ENCODE measurements at regions not wholly inside any gene's neighbourhood (a gene's known extent, or its start where the extent isn't known, plus 50 kb on each side); places are given as distances from the start of the nearest gene placed in this dataset.

DNA sequence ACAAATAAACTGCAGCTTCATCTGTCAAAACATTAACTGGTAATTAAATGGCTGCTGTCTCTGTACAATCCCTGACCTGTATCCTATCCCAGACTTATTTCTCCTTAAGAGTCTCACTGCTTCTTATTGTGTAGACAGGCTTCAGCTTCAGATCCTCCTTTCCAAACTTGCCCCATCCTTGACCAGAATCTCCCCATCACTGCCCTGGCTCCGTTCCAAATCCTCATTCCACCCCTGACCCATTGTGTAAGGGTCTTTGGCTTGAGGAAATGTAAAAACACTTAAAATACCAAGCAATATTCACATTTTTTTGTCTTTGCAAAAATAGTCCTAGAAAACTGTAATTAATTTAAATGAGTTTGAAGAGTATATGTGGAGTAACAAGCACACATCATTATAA is 152.6 kb upstream of the VEGFC start:
- ChIA-PET CTCF (no interaction called here), POLR2A (no interaction called here)
- no peaks in the 10 kb centered on the region for H3K36me3 ChIP-seq (ENCODE audit: control insufficient read depth, insufficient read depth, low read length)
- TF ChIP-seq CTCF (IDR thresholded peaks at IDR 0.05; ENCODE audit: insufficient read depth, low read depth, low read length) = no peak
- no peak for DNase-seq (ENCODE audit: low read depth)
- no peak overlapping the region for H3K4me3 ChIP-seq (ENCODE audit: low read depth, low read length)
- H3K27me3 ChIP-seq (ENCODE audit: control insufficient read depth, insufficient read depth, low read length) = no peaks in the 10 kb centered on the region

DNA sequence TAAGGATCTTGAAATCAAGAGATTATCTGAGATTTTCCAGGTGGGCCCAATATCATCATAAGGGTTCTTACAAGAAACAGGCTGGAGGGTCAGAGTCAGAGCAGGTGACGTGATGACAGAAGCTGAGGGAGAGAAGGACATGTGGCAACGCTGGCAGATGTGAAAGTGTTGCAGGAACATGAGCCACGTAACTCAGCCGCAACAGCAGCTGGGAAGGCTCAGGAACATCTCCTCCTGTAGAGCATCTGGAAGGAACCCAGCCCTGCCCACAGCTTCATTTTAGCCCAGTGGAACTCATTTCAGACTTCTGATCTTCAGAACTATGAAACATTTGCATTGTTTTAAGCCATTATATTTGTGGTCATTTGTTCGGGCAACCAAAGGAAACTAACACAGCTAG is 156.3 kb upstream of the VEGFC start:
- no peak for DNase-seq (ENCODE audit: low read depth)
- no peaks in the 10 kb centered on the region for H3K27me3 ChIP-seq (ENCODE audit: control insufficient read depth, insufficient read depth, low read length)
- no peak overlapping the region for H3K4me3 ChIP-seq (ENCODE audit: low read depth, low read length)
- ChIA-PET POLR2A (no interaction called here), CTCF (interaction anchor here (1.0 kb wide), 1 partner anchor 98 kb away, joined by 6 read pairs; no protein-coding TSS in a partner anchor)
- H3K36me3 ChIP-seq (ENCODE audit: control insufficient read depth, insufficient read depth, low read length) = no peaks in the 10 kb centered on the region
- no peak for TF ChIP-seq CTCF (IDR thresholded peaks at IDR 0.05; ENCODE audit: insufficient read depth, low read depth, low read length)

- no peaks in the 10 kb centered on the region for H3K27me3 ChIP-seq (ENCODE audit: control insufficient read depth, insufficient read depth, low read length)
- DNase-seq (ENCODE audit: low read depth) = peak; percentile 6
- CTCF ChIA-PET = no interaction called here
These were observed 160.3 kb upstream of the VEGFC start for GRCh38 chr4:176953021-176953420.

GRCh38 chr4:176957353-176958118 is 164.8 kb upstream of the VEGFC start:
- no peak for DNase-seq (ENCODE audit: low read depth)
- TF ChIP-seq CTCF (IDR thresholded peaks at IDR 0.05; ENCODE audit: insufficient read depth, low read depth, low read length) = no peak
- Histone ChIP-seq H3K36me3 (ENCODE audit: control insufficient read depth, insufficient read depth, low read length) (no peaks in the 10 kb centered on the region), H3K27me3 (ENCODE audit: control insufficient read depth, insufficient read depth, low read length) (no peaks in the 10 kb centered on the region), H3K4me3 (ENCODE audit: low read depth, low read length) (no peak overlapping the region)
- POLR2A ChIA-PET = no interaction called here
- CTCF ChIA-PET = no interaction called here

More at GRCh38 chr4:176953021-176953420, 160.3 kb upstream of the VEGFC start:
- no peaks in the 10 kb centered on the region for H3K36me3 ChIP-seq (ENCODE audit: control insufficient read depth, insufficient read depth, low read length)
- no peak overlapping the region for H3K4me3 ChIP-seq (ENCODE audit: low read depth, low read length)
- no peak for TF ChIP-seq CTCF (IDR thresholded peaks at IDR 0.05; ENCODE audit: insufficient read depth, low read depth, low read length)
- POLR2A ChIA-PET = no interaction called here

- POLR2A ChIA-PET = no interaction called here
- Histone ChIP-seq H3K27me3 (ENCODE audit: control insufficient read depth, insufficient read depth, low read length) (no peaks in the 10 kb centered on the region), H3K4me3 (ENCODE audit: low read depth, low read length) (no peak overlapping the region), H3K36me3 (ENCODE audit: control insufficient read depth, insufficient read depth, low read length) (no peaks in the 10 kb centered on the region)
- DNase-seq (ENCODE audit: low read depth) = no peak
- CTCF ChIA-PET = interaction anchor here (0.8 to 1.0 kb wide), 2 partner anchors 11 to 23 kb away, joined by 3 read pairs; no protein-coding TSS in a partner anchor
- no peak for TF ChIP-seq CTCF (IDR thresholded peaks at IDR 0.05; ENCODE audit: insufficient read depth, low read depth, low read length)
These were observed 167.3 kb upstream of the VEGFC start for GRCh38 chr4:176959980-176960379.
